Trophoblast cell (in vitro differentiated cells and primary cell): ENCODE measurements at regions not wholly inside any gene's neighbourhood (a gene's known extent, or its start where the extent isn't known, plus 50 kb on each side); places are given as distances from the start of the nearest gene placed in this dataset.

Experiments used
- DNase-seq, 2 donors: peaks; one replicate each; pipeline ENCODE4 v3.0.0-alpha.2; 2016
- H2AFZ ChIP-seq: 2 replicates; pipeline ENCODE4 v1.6.1; 2013; ENCODE audit warnings: low read length, moderate library complexity, mild to moderate bottlenecking; ENCODE audit not compliant: insufficient read depth, poor library complexity
- H2AK5ac ChIP-seq: 2 replicates; pipeline ENCODE4 v1.6.1; 2013; ENCODE audit warnings: mild to moderate bottlenecking, low read length
- H2BK120ac ChIP-seq: 2 replicates; pipeline ENCODE4 v1.6.1; 2013; ENCODE audit warnings: low read length, mild to moderate bottlenecking, moderate library complexity; ENCODE audit not compliant: insufficient read depth, poor library complexity
- H2BK12ac ChIP-seq: 2 replicates; pipeline ENCODE4 v1.6.1; 2013; ENCODE audit warnings: mild to moderate bottlenecking, low read length, moderate library complexity
- H2BK5ac ChIP-seq: 2 replicates; pipeline ENCODE4 v1.6.1; 2013; ENCODE audit warnings: low read length, low read depth, moderate library complexity, mild to moderate bottlenecking; ENCODE audit not compliant: poor library complexity
- H3K14ac ChIP-seq: 2 replicates; pipeline ENCODE4 v1.6.1; 2013; ENCODE audit warnings: mild to moderate bottlenecking, low read length
- H3K18ac ChIP-seq: 2 replicates; pipeline ENCODE4 v1.6.1; 2013; ENCODE audit warnings: mild to moderate bottlenecking, low read length
- H3K23ac ChIP-seq: 2 replicates; pipeline ENCODE4 v1.6.1; 2013; ENCODE audit warnings: low read length
- H3K27ac ChIP-seq: 2 replicates; pipeline ENCODE4 v1.5.1; 2013; ENCODE audit warnings: low read depth, mild to moderate bottlenecking, inconsistent platforms, low read length, moderate library complexity
- H3K27me3 ChIP-seq: 2 replicates; pipeline ENCODE4 v1.6.1; 2013; ENCODE audit warnings: inconsistent platforms, mild to moderate bottlenecking, low read length, moderate library complexity; ENCODE audit not compliant: insufficient read depth
- H3K36me3 ChIP-seq, 2 experiments: 1 replicate in 1 of 2; 2 replicates in 1 of 2; pipeline ENCODE4 v1.6.1; 2013; ENCODE audit warnings: low read length in 2 of 2, mild to moderate bottlenecking in 2 of 2, moderate library complexity in 1 of 2; ENCODE audit not compliant: insufficient read depth in 2 of 2, control insufficient read depth in 1 of 2
- H3K4ac ChIP-seq: 2 replicates; pipeline ENCODE4 v1.6.1; 2013; ENCODE audit warnings: low read depth, mild to moderate bottlenecking, low read length, moderate library complexity
- H3K4me1 ChIP-seq, 2 experiments: 1 replicate in 1 of 2; 2 replicates in 1 of 2; pipeline ENCODE4 v1.6.1; 2013; ENCODE audit warnings: low read length in 2 of 2, mild to moderate bottlenecking in 2 of 2, moderate library complexity in 1 of 2; ENCODE audit not compliant: insufficient read depth in 2 of 2, control insufficient read depth in 1 of 2
- H3K4me2 ChIP-seq: 2 replicates; pipeline ENCODE4 v1.6.1; 2013; ENCODE audit warnings: inconsistent platforms, mild to moderate bottlenecking, low read length, moderate library complexity
- H3K4me3 ChIP-seq: 2 replicates; pipeline ENCODE4 v1.5.1; 2013; ENCODE audit warnings: mild to moderate bottlenecking, low read depth, low read length, inconsistent platforms
- H3K79me1 ChIP-seq: one replicate; pipeline ENCODE4 v1.6.1; 2013; ENCODE audit warnings: low read length
- H3K79me2 ChIP-seq: 2 replicates; pipeline ENCODE4 v1.6.1; 2013; ENCODE audit warnings: low read length, mild to moderate bottlenecking; ENCODE audit not compliant: control insufficient read depth, insufficient read depth, poor library complexity
- H3K9ac ChIP-seq: 2 replicates; pipeline ENCODE4 v1.6.1; 2013; ENCODE audit warnings: mild to moderate bottlenecking, low read length
- H3K9me3 ChIP-seq: 2 replicates; pipeline ENCODE4 v1.6.1; 2013; ENCODE audit warnings: low read depth, mild to moderate bottlenecking, control low read depth, inconsistent platforms, low read length; ENCODE audit not compliant: insufficient read depth
- H4K12ac ChIP-seq: 2 replicates; pipeline ENCODE4 v1.6.1; 2013; ENCODE audit warnings: low read depth, mild to moderate bottlenecking, low read length, moderate library complexity
- H4K8ac ChIP-seq: 2 replicates; pipeline ENCODE4 v1.6.1; 2013; ENCODE audit warnings: low read depth, mild to moderate bottlenecking, low read length, moderate library complexity
- H4K91ac ChIP-seq: one replicate; pipeline ENCODE4 v1.6.1; 2013; ENCODE audit warnings: low read depth, mild to moderate bottlenecking, low read length, moderate library complexity
- whole genome bisulfite sequencing: extraction: QIAGEN DNeasy Blood & Tissue Kit; methylation state at CpG from one replicate; pipeline ENCODE4 v1.1.7; 2013; ENCODE audit warnings: missing lambda C conversion rate; ENCODE audit not compliant: insufficient read length, insufficient coverage; ENCODE audit errors: extremely low coverage; 5-methylcytosine and 5-hydroxymethylcytosine counted together

DNA sequence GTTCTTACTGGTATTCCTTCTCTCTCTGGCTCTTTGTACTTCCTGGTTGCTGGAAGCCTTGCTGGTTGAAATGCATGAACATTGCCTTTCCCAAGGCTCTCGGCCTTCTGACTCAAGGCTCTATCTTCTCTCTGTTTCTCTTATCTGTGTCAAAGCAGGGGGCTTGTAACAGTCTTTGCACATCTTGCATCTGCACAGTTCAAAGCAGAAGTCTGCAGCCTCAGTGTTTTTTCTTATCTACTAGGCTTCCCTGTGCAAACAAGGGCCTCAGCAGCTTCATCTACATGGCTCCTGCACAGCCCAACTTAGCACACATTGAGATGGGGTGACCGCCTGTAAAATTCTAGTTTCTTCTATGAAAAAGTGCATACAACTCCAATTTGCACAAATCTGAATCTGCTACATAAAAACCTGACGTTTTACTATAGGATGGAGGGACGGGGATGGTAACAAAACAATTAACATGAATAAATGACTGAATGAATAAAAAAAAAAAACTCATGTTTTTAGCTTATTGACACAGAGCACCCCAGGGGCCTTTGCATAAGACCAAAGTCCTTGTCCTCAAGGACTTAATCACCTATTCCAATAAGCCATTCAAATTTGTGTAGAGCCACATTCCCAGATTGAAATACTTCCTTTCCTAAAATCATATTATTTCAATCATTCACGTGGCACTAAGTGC, 458.3 kb downstream of the LMO4 start:
- no peak overlapping the region for H3K9ac ChIP-seq

GRCh38 chr1:87787551-87787950, 458.9 kb downstream of the LMO4 start:
- no peak overlapping the region for H2AFZ ChIP-seq
- no peak overlapping the region for H2BK12ac ChIP-seq
- H3K4me2 ChIP-seq = peak overlapping the region; percentile 5
- no peak overlapping the region for H4K12ac ChIP-seq
- H3K79me2 ChIP-seq = no peaks in the 10 kb centered on the region
- DNase-seq = peak in 1 of 2 donors; percentile 20
- H3K4me1 ChIP-seq = peaks cover 0 to 4% of the 10 kb centered on the region in 2 experiments
- H3K27me3 ChIP-seq = no peaks in the 10 kb centered on the region
- no peak overlapping the region for H2BK120ac ChIP-seq
- no peak overlapping the region for H3K4ac ChIP-seq
- no peak overlapping the region for H4K91ac ChIP-seq
- no peak overlapping the region for H3K14ac ChIP-seq
- no CpG with 5 or more reads among the region's 3 CpGs for WGBS
- no peak overlapping the region for H3K18ac ChIP-seq
- no peaks in the 10 kb centered on the region for H3K79me1 ChIP-seq
- no peak overlapping the region for H3K23ac ChIP-seq
- H3K9ac ChIP-seq = no peak overlapping the region
- no peak overlapping the region for H3K4me3 ChIP-seq
- H3K27ac ChIP-seq = no peak overlapping the region
- H3K9me3 ChIP-seq = no peaks in the 10 kb centered on the region
- no peaks in the 10 kb centered on the region for H3K36me3 ChIP-seq
- H2BK5ac ChIP-seq = no peak overlapping the region
- no peak overlapping the region for H4K8ac ChIP-seq
- no peak overlapping the region for H2AK5ac ChIP-seq

More for the DNA sequence above, 458.3 kb downstream of the LMO4 start:
- no peak overlapping the region for H2BK5ac ChIP-seq
- no peak overlapping the region for H2AFZ ChIP-seq
- no peak overlapping the region for H2BK12ac ChIP-seq
- no peaks in the 10 kb centered on the region for H3K36me3 ChIP-seq
- no peak overlapping the region for H3K4me3 ChIP-seq
- no peak overlapping the region for H4K8ac ChIP-seq
- no peak overlapping the region for H3K14ac ChIP-seq
- no peak overlapping the region for H2BK120ac ChIP-seq
- H3K23ac ChIP-seq = no peak overlapping the region
- H3K4ac ChIP-seq = no peak overlapping the region
- H3K79me2 ChIP-seq = no peaks in the 10 kb centered on the region
- H3K4me2 ChIP-seq = no peak overlapping the region
- no CpG with 5 or more reads among the region's 5 CpGs for WGBS
- DNase-seq = no peak
- no peak overlapping the region for H3K18ac ChIP-seq
- no peak overlapping the region for H3K27ac ChIP-seq
- no peak overlapping the region for H4K91ac ChIP-seq
- H3K27me3 ChIP-seq = no peaks in the 10 kb centered on the region
- no peak overlapping the region for H2AK5ac ChIP-seq
- no peak overlapping the region for H4K12ac ChIP-seq
- no peaks in the 10 kb centered on the region for H3K9me3 ChIP-seq
- peaks cover 0 to 4% of the 10 kb centered on the region in 2 experiments for H3K4me1 ChIP-seq
- H3K79me1 ChIP-seq = no peaks in the 10 kb centered on the region

- Histone ChIP-seq H2AK5ac (no peak overlapping the region), H3K36me3 (no peaks in the 10 kb centered on the region), H2BK120ac (no peak overlapping the region), H3K27me3 (no peaks in the 10 kb centered on the region), H4K12ac (no peak overlapping the region), H3K4me2 (no peak overlapping the region), H3K9me3 (no peaks in the 10 kb centered on the region), H3K9ac (no peak overlapping the region), H3K79me1 (no peaks in the 10 kb centered on the region), H3K4ac (no peak overlapping the region), H2AFZ (no peak overlapping the region), H3K4me3 (no peak overlapping the region), H4K91ac (no peak overlapping the region), H3K27ac (no peak overlapping the region), H2BK12ac (no peak overlapping the region), H4K8ac (no peak overlapping the region), H3K4me1 (peaks cover 4 to 11% of the 10 kb centered on the region in 2 experiments), H2BK5ac (no peak overlapping the region), H3K79me2 (no peaks in the 10 kb centered on the region), H3K18ac (no peak overlapping the region), H3K23ac (no peak overlapping the region), H3K14ac (no peak overlapping the region)
- no CpG with 5 or more reads among the region's 2 CpGs for WGBS
- DNase-seq = no peak
Observed at GRCh38 chr1:87790756-87791155, 462.1 kb downstream of the LMO4 start.

DNA sequence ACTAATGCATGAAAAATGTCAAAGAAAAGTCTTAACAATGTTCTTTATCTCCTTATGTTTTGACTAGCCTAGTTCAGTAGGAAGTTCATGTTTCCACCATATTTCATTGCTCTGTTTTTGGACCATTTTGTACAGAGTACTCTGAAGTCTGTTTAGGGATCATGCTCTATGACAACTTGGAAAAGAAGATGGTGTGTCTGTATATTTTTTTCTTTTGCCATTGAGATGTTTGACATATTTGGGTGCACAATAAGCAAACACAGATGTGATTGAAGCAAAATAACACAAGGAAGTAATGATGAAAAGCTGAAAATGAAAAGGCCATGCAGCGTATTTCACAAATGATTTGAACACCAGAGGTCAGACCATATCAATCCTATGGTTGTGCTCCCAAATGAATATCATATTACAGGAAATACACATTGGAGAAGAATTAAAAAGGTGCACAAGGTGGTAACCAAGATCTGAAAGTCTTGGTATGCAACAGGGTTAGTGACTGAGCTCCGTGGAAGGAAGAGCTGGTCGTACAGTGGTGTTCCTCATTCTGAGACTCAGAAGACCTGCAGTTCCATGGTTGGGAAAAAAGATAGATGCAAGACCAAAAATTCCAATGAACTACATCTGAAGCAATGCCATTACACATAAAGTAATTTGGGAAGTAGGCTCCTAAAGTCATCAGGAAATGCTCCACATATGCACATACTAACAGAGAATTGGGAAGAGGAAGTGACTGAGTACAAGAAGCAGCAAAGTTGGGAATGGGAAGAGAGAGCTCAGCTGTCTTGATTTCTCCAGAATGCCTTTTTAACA, 463.5 kb downstream of the LMO4 start:
- H3K9ac ChIP-seq = no peak overlapping the region
- peaks cover 4 to 13% of the 10 kb centered on the region in 2 experiments for H3K4me1 ChIP-seq
- no peak for DNase-seq
- no peak overlapping the region for H3K27ac ChIP-seq
- no peak overlapping the region for H2BK5ac ChIP-seq
- H2AK5ac ChIP-seq = no peak overlapping the region
- no peak overlapping the region for H3K4me3 ChIP-seq
- no peaks in the 10 kb centered on the region for H3K79me2 ChIP-seq
- H3K4ac ChIP-seq = no peak overlapping the region
- no peak overlapping the region for H2BK120ac ChIP-seq
- WGBS = no CpG with 5 or more reads among the region's 3 CpGs
- no peaks in the 10 kb centered on the region for H3K36me3 ChIP-seq
- no peak overlapping the region for H3K4me2 ChIP-seq
- H3K27me3 ChIP-seq = no peaks in the 10 kb centered on the region
- H2BK12ac ChIP-seq = no peak overlapping the region
- H3K79me1 ChIP-seq = no peaks in the 10 kb centered on the region
- no peak overlapping the region for H4K91ac ChIP-seq
- H3K18ac ChIP-seq = no peak overlapping the region
- no peak overlapping the region for H4K8ac ChIP-seq
- H4K12ac ChIP-seq = no peak overlapping the region
- no peak overlapping the region for H3K23ac ChIP-seq
- no peak overlapping the region for H2AFZ ChIP-seq
- H3K9me3 ChIP-seq = no peaks in the 10 kb centered on the region
- H3K14ac ChIP-seq = no peak overlapping the region
